ENCODE measurements at regions not wholly inside any gene's neighbourhood (a gene's known extent, or its start where the extent isn't known, plus 50 kb on each side); places are given as distances from the start of the nearest gene placed in this dataset.

DNA sequence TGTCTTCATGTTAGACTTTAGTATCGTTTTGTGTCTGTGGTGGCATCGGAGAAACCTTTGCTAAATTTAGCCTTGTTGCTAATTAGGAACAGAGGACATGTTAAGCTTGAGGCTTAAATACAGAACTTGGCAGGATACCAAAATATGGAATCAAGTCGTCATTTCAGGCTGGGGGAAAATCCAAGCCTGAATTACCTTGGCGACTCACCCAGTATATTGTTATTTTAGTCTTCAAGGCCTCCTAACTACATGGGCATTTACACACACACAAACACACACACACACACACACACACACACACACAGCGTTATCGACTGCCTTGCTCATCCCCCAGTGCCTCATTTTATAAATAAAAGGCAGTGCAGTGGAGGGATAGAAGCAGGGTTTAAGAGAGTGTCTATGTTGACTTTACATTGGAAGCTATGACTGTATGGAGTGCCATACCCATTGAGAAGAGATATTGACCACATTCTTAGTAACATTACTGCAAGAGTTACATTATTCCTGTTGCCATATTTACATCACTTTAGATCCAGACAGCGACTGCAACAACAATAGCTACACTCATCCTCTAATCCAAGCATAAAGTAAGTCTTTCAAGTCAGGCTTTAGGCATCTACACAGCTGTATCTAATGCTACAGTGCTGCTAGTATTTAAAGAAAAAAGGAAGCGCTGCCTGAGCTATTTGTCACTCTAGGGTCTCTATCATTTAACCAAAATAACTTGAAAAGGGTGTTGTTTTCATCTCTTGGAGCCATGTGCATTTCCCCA, 210.8 kb upstream of the SEMA6D start:
- no peak for DNase-seq (ENCODE audit: low read depth in 2 of 2)

DNA sequence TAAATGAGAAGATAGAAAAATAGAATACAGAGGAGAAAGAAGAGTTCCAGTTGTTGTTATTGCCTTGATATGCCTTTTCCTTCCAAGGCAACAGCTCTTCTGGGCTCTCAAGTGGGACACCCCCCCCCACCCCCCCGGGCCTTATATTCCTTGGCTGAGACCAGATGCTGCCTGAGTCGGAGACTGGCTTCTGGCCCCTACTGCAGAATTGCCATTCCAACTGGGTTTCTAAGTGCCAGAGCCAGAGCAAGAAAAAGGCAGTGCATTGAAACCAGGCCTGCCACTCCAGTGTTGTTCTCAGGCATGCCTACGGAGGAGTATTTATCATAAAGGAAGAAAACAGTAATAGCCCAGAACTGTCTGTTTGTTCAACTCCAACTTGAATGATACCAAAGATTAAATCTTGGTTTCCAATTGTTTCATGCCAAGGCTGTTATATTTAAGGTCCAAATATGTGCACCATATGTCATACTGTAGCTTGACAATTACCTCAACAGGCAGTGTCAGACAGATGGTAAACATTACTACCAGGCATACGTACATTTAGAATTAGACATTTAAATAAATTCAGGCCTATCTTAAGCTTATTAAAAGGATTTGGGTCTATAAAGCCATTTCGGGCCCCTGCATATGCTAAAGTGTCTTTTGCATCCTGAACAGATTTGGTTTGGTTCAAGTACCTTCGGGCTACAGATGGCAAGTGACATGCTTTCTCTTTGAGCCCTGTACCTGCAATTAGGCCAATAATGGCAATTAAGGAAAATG, 209.9 kb upstream of the SEMA6D start:
- no peak for DNase-seq (ENCODE audit: low read depth in 2 of 2)

DNA sequence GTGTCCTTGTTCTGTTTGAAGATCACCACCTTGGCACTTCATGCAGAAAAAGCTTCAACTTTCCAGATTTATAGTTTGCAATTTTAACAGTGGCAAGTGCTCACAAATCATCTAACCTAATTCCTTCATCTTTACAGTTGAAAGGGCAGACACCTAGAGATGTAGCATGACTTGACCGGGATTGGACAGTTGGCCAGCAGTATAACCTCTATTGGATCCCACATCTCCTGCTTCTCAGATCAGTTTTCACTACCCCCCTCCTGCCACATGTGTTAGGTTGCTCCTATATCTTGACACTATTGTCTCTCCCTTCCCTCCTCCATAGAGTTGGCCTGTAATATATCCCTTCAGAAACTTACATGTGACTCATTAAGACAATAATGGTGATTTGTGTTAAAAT, 206.0 kb upstream of the SEMA6D start:
- DNase-seq (ENCODE audit: low read depth in 2 of 2) = no peak

DNA sequence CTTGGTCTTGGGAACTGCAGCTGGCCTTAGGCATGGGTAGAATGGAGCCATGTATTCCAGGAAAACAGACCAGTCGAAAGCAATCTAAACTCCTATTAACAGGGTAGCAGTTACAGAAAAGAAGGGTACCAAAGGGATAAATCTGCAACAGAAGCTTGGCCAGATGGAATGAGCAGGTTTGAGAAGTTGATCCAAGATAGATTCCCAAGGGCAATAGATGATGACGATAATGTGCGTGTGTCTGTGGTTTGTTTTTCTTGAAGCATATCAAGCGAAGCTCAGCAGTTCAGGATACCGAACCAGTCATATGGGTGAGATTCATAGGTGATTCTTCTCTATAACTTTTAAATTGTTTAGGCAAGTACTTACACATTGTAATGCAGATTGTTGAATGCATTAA, 203.8 kb upstream of the SEMA6D start:
- no peak for DNase-seq (ENCODE audit: low read depth in 2 of 2)

DNA sequence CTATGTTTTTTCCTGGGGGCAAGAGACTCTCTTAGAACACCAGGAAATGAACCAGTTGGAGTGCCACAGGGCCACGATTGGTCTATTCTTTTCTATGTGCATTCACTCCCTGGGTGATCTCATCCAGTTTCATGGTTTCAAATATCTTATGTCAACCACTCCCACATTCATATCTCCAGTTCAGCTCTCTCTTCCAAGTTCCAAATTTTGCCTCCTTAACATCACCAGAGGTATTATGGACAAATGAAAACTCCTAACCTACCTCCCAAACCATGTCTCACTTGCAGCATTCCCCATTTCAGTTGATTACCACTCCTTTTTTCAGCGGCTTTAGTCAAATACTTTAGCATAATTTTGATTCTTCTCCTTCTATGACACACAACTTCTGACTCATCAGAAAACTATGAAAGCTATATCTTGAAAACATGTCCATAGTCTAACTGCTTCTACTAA, 203.1 kb upstream of the SEMA6D start:
- DNase-seq (ENCODE audit: low read depth in 2 of 2) = no peak

DNA sequence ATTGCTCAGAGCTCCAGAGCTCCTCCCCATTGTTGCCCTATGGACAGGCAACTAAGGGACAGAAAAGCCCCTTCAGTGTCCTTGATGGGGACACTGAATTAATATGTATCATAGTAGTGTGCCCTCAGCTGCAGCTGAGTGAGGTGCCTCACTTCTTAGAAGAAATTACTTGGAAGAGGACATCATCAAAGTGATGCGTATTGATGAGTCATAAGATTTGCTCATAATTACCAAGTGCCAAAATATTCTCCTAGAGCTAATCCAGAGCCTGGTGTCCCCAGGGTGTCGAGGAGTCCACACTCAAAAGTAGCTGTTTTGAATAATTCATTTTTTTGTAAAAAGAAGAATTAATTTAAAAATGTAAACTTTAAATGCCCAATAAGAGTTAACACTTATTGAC, 200.7 kb upstream of the SEMA6D start:
- no peak for DNase-seq (ENCODE audit: low read depth in 2 of 2)

DNA sequence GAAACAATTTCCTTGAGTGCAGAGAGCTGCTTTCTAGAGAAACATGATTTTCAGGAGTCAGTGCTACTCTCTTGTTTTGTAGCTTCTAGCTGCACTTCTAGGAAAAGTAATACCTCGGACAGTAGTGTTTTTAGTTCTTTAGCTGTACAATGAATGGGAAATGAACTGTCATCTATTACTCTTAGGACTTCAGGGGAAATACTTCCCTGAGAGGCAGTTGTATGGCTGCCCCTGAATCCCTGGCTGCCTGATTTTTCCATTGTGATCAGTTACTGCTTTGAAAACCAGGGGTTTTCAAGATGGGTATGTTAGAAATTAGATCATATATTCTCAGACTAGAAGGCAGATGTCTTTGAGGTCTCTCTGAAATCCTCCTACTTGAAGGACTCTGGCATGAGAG, 200.3 kb upstream of the SEMA6D start:
- no peak for DNase-seq (ENCODE audit: low read depth in 2 of 2)

DNA sequence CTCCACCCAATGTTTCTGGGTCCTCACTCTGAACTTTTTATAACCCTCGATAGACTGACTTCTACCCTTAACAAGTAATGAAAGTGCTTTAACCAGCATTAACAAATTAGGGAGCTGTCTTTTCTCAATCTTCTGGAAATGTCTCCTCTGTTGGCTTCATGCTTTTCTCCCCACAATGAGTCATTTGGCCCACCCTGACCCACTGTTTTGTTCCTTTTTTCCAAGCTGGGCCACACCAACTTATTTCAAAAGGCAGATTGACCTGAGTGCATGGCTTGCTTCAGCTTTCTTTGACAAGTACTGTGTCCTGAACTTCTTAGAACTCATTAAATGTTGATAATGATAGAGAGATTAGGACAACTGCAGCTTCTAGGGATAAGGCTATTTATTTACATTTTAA, 199.6 kb upstream of the SEMA6D start:
- DNase-seq (ENCODE audit: low read depth in 2 of 2) = no peak

DNA sequence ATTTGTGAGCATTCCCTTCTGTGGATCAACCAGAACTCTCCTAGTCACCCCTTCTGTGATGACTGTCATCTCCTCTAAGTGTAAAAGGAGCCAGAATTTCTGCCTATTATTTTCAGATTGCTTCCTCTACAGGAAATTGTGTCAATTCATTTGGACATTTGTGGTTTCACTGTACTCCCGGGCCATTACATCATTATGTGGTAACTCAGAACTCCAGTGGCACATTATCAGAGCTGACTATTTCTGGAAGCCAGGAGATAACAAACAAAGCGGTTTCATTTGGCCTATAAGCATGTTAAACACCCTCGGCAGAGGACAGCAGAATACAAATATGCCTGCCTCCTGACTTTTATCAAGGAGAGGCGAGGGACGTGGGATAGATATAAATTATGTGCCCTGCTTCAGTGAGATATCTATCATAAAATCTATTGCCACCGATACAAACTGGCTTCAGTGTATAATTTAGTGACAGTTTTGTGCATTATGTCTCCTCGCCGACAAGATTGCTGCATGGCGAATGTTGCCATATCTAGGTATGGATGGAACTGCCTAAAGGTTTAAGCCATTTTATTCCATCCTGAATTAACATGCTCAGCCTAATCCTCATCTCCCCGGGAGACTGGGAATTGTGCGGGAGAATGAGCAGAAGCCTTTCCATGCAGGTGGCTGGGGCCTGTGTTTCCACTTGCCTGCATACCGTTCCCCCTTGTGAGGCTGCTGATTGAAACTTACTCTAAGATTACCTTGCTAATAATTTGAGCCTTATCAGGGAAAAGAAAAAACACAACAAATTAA, 193.4 kb upstream of the SEMA6D start:
- no peak for DNase-seq (ENCODE audit: low read depth in 2 of 2)

DNA sequence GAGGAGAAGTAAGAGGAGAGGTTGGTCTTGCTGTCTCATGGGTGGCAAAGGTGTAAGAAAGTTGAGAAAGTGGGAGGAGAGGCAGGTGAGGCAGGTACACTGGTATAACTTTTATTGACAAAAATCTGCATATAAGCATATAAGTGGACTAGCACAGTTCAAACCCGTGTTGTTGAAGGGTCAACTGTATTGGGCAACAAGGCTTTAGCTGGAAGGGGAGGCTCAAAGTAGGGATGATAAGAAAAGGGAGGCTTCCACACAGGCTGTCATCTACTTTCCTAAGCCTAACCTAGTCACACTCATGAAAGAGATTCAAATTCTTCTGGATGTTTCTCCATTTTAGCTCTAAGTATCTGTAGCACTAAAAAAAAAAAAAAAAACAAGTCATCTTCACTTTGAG, 188.1 kb upstream of the SEMA6D start:
- DNase-seq (ENCODE audit: low read depth in 2 of 2) = no peak

DNA sequence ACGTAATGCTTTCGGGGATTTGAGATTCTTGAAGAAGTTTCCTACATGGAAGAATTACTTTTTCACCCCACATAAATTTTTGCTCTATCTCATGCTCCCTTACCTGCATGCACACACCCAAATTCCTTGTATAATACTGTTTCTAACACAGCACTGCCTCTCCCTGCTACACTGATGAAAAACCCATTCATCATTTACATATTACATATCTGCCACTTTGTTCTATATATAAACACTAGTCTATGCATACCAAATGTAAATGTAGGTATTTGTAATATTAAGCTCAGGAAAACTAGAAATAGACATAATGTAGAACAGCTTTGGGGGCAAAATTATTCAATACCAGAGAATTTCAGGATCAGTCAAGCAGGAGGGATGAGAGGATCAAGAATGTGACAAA, 182.6 kb upstream of the SEMA6D start:
- DNase-seq (ENCODE audit: low read depth in 2 of 2) = no peak

DNA sequence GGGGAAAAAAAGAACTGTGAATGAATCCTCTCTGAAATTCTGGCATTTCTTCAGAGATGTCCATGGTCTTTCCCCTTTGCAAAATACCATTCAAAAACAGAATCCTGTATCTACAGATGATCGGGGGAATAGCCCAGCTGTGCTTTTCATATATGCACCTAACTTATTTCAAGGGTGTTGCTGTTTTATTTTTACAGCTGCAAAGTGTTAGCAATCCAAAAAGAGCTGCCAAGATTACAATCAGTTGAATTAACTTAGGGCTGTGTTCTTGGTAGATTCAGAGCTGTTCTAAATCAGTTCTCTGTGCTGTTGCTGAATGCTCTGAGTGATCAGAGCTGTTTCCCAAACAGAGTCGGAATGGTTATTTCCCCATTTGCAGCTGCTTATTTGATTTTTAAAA, 175.7 kb upstream of the SEMA6D start:
- no peak for DNase-seq (ENCODE audit: low read depth in 2 of 2)

DNA sequence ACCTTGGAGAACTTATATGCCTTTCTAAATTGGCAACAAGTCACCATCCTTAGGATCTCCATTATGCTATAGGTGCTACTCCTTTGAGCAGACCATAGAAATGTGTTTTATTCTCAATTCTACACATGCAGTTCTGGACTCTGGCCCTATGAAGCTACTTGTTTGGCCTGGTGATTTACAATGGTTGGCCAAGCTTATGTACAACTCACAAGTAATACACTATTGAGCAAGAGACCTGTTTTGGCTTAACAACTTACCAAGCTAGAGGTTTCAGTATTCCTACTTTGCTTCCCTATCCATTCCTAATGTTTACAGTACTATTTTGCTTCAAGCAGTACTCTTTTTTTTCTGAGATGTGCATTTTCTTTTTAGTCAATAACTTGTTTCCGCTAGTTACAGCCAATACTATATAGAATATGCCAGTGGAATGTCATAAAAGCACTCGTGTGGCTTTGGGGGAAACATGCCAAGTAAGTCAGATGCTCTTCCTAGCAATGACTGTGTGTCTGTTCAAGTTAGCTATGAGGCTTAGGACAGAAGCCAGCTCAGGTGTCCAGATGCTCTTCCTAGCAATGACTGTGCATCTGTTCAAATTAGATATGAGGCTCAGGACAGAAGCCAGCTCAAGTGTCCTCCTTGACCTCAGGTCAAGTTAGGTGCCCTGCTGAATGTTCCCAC, 174.9 kb upstream of the SEMA6D start:
- DNase-seq (ENCODE audit: low read depth in 2 of 2) = no peak

DNA sequence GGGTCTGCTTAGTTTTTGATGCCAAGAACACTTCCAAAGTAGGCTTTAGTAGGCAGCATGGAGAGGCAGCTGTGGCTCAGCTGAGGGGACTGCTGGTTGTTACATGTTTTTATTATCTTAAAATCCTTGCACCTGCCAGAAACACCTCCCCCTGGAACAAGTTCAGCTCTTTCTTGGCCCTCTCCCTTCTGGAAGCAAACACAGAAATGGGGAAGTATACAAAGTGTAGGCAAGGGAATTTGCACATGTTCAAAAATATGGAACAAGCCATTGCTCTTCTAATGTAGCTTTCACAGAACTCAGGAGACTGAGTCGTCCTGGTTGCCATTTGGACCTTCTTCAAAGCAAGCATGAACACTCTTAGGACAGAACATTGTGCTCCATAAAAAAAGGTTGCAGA, 169.1 kb upstream of the SEMA6D start:
- no peak for DNase-seq (ENCODE audit: low read depth in 2 of 2)

DNA sequence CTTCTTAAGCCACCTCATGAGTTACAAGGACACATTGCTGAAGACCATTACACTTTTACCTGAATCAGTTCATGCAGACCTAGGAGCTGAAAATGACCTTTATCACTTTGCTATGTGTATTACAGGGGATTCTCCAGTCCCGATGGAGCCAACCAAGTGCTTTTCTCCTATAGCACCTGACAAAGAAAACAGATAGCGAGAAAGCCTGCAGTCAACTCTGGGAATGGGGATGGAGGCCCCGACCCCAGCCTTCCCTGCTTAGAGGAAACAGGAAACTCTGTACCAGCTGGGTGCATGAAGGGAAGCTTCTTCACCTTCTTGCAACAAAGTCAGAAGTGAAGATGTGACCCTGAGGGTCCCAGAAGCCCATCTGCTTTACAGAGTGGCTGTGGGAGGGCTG, 168.3 kb upstream of the SEMA6D start:
- no peak for DNase-seq (ENCODE audit: low read depth in 2 of 2)

DNA sequence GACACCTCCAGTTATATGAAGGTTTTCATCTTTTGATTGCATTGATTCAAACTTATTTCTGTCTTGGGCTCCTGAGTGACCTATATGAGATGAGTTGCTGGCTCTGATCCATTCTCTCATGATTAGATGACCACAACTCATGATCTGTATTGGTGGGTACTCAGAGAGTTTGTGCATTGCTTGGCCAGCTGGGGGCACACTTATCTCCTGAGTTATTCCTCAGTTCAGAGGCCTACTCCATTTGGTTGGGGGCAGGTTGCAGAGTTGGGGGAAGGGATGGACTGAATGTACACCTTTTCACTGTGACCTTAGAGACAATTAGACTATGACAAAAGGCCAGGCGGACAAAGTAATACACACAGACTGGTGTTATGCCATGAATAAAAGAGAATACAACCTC, 166.2 kb upstream of the SEMA6D start:
- DNase-seq (ENCODE audit: low read depth in 2 of 2) = no peak

DNA sequence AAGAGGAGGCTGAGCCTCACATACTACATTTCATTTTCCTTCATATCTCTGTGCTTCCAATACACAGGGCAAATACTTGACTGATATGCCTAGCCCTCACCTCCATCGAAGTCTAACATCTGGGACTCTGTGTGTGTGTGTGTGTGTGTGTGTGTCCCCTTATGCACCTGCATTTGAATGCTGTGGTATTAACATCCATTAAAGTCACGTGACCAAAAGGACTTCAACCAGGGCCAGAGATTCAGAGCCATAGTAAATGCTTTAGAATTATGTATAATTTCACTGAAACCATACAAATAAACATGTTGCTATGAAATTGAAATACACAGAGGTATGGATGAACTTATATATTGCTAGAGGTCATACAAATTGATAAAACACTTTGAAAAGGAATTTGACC, 165.8 kb upstream of the SEMA6D start:
- DNase-seq (ENCODE audit: low read depth in 2 of 2) = no peak

DNA sequence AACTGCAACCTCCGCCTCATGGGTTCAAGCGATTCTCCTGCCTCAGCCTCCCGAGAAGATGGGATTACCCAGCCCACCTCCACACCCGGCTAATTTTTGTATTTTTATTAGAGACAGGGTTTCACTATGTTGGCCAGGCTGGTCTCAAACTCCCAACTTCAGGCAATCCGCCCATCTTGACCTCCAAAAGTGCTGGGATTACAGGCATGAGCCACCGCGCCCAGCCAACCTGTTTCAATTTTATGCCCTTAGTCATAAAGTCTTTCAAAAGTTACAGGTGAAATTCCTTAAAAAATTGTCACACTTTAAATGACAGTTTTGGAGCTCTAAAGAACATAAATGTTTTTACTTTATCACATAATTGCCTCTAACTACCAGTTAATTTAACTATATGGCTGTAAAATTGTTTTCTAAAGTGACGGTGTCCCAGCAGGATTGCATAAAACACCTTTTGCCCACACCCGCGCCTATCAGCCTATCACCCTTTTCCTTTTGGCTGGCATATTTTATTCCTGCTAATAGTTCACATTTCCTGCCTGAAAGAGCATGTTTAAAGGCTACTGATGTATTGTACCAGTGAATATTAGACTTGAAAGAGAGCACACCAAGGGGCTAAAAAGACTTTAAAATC, 164.2 kb upstream of the SEMA6D start:
- no peak for DNase-seq (ENCODE audit: low read depth in 2 of 2)

DNA sequence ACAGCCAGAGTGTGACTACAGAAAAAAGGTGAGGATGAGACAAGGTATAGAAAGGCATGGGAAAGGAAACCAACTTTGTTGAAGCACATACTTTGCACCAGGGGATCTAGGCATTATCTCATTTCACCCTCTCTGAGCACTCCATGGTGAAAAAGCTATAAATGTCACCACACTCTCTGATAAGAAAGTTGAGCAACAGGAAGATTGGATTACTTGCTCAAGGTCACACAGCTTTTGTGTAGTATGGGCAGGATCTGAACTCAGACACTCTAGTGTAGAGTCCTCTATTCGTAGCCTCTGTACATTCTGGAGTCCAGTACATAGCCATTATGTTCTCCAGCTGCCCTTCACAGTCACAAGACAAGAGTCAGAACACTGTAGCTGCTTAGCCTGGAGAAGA, 163.4 kb upstream of the SEMA6D start:
- no peak for DNase-seq (ENCODE audit: low read depth in 2 of 2)

DNA sequence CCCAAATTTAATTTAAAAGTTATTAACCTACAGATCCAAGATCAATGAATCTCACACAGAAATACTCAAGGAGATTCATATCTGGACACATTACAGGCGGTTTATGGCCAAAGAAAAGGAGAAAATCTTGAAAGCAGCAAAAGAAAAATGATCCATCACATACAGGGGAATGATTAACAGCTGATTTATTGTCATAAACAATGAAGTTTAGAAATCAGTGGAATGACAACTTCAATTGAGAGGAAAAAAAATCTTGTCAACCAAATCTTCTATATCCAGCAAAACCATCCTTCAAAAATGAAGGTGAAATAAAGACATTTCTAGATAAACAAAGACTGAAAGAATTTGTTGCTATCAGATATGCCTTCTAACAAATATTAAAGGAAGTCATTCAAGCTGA, 156.2 kb upstream of the SEMA6D start:
- DNase-seq (ENCODE audit: low read depth in 2 of 2) = no peak

DNA sequence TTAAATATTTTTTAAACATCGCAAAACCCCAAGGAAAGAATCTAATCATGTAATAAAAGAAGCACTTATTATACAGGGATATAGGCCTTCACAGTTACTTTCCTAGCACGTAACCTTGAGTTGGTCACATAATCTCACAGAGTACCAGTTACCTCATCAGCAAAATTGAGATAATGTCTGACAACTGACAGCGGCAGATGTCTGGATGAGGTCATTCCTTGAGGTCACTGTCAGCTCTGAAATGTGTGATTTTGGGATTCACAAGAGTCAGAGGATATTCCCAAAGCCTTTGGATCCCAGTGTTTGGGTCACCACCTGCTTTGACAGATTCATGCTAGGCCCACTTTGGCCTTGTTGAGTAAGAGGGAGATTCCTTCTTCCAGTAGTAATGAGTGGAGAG, 151.4 kb upstream of the SEMA6D start:
- no peak for DNase-seq (ENCODE audit: low read depth in 2 of 2)

DNA sequence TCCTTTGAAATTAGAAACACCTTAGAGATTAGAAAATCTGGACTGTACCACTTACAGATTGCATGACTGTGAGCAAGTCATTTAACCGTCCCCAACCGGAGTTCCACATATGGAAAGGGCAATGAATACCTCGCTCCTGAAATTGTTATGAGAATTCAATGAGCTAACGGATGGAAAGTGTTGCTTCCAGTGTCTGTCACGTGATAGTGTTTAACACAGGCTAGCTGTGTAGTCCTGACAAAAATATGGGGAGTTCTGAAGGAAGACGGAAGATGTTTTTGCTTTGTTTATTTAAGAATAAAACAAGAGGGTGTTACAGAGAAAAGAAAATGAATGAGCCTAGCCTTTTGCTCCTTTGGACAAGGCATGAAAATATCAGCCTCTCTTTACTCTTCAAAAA, 150.7 kb upstream of the SEMA6D start:
- no peak for DNase-seq (ENCODE audit: low read depth in 2 of 2)
